Tibial nerve (tissue), 4 donors: ENCODE measurements at regions not wholly inside any gene's neighbourhood (a gene's known extent, or its start where the extent isn't known, plus 50 kb on each side); places are given as distances from the start of the nearest gene placed in this dataset.

Experiments
- DNase-seq, 2 donors: peaks; one replicate each; pipeline ENCODE4 v3.0.0-alpha.2; 2019; ENCODE audit warnings: low spot score in 2 of 2
- H3K27ac ChIP-seq, 4 donors: fragments of 200-600 bp; sonication (generic) in 3 of 4; one replicate each; pipeline ENCODE4 v1.5.1; 2017 to 2019; ENCODE audit warnings: mild to moderate bottlenecking in 1 of 4
- H3K27me3 ChIP-seq, 2 donors: fragments of 200-600 bp; sonication (generic) in 1 of 2; one replicate each; pipeline versions ENCODE4 v1.5.1 to v1.6.0; 2017 to 2019
- H3K36me3 ChIP-seq, 3 donors: fragments of 200-600 bp; sonication (generic); one replicate each; pipeline ENCODE4 v1.5.1; 2018 to 2019
- H3K4me1 ChIP-seq, 4 donors: fragments of 200-600 bp; sonication (generic) in 3 of 4; one replicate each; pipeline ENCODE4 v1.5.1; 2017 to 2019
- H3K4me3 ChIP-seq, 4 donors: fragments of 200-600 bp; sonication (generic) in 3 of 4; one replicate each; pipeline ENCODE4 v1.5.1; 2017 to 2019; ENCODE audit warnings: mild to moderate bottlenecking in 1 of 4, moderate library complexity in 1 of 4
- H3K9me3 ChIP-seq, 4 donors: fragments of 200-600 bp; sonication (generic) in 3 of 4; one replicate each; pipeline ENCODE4 v1.5.1; 2017 to 2019
- EP300 ChIP-seq, 2 donors: sonication (generic); formaldehyde crosslinking; IDR thresholded peaks; one replicate each; pipeline ENCODE4 v1.6.1; 2017; ENCODE audit warnings: antibody characterized with exemption in 2 of 2, mild to moderate bottlenecking in 1 of 2
- POLR2A ChIP-seq, 2 donors: fragments of 450-650 bp; IDR thresholded peaks; one replicate each; pipeline ENCODE4 v1.6.1; 2017; ENCODE audit warnings: antibody characterized with exemption in 2 of 2, mild to moderate bottlenecking in 2 of 2, moderate library complexity in 2 of 2
- WGBS, 2 donors: methylation state at CpG; one replicate each; pipeline ENCODE4 v1.1.5; 2018; 5-methylcytosine and 5-hydroxymethylcytosine counted together
- TF ChIP-seq, protein P1 (sequence below), 5 experiments: fragments of 200-600 bp in 3 of 5; fragments of 450-650 bp in 2 of 5; sonication (generic) in 3 of 5; IDR thresholded peaks; one replicate each; pipeline ENCODE4 v1.5.1; 2016 to 2019; ENCODE audit warnings: antibody characterized with exemption in 5 of 5, mild to moderate bottlenecking in 3 of 5, moderate library complexity in 2 of 5

DNA sequence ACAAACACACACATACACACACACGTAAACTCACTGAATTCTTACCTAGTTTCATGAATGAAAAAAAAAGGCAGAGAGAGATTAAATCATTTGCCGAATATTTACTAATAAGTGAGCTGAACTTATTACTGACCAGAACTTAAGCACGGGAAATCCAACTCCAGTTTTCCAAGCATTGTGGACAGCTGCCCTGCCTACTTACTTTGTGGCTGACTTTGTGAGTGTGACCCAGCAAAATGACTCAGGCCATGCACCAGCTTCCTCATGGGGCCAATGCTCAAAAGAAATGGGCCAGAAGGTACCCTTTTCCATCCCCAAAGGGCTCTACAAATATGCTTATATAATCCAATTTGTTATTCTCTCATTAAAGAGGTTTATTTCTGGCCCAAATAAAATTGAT lies 87.4 kb upstream of the RHOBTB1 start:
- H3K4me3 ChIP-seq = no peak overlapping the region
- 80 to 85% methylated on average over 3 of the region's 3 CpGs for WGBS, 2 donors
- H3K4me1 ChIP-seq = no peaks in the 10 kb centered on the region
- no peaks in the 10 kb centered on the region for H3K9me3 ChIP-seq
- TF ChIP-seq EP300 (IDR thresholded peaks at IDR 0.05) (no peak), POLR2A (IDR thresholded peaks at IDR 0.05) (no peak)
- TF ChIP-seq, protein P1, sequence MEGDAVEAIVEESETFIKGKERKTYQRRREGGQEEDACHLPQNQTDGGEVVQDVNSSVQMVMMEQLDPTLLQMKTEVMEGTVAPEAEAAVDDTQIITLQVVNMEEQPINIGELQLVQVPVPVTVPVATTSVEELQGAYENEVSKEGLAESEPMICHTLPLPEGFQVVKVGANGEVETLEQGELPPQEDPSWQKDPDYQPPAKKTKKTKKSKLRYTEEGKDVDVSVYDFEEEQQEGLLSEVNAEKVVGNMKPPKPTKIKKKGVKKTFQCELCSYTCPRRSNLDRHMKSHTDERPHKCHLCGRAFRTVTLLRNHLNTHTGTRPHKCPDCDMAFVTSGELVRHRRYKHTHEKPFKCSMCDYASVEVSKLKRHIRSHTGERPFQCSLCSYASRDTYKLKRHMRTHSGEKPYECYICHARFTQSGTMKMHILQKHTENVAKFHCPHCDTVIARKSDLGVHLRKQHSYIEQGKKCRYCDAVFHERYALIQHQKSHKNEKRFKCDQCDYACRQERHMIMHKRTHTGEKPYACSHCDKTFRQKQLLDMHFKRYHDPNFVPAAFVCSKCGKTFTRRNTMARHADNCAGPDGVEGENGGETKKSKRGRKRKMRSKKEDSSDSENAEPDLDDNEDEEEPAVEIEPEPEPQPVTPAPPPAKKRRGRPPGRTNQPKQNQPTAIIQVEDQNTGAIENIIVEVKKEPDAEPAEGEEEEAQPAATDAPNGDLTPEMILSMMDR (IDR thresholded peaks at IDR 0.05) = no peak
- no peaks in the 10 kb centered on the region for H3K36me3 ChIP-seq
- no peaks in the 10 kb centered on the region for H3K27me3 ChIP-seq
- H3K27ac ChIP-seq = no peak overlapping the region
- DNase-seq = no peak

DNA sequence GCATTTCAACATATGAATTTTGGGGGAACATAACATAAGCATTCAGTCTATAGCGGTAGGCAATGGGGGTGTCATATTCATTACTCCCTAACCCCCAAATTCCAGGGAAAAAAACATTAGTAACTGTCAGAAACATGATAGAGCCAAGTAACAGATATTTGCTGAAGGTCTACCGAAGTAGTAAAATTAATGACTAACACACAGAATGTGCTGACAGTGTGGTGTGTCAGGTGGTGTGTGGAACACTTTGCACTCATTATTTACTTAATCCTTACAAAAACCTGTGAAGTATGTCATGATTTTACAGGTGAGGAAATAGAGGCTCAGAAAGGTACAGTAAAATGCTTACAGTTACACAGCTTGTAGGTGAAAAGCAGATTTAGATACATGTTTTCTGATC lies 85.4 kb upstream of the RHOBTB1 start:
- Histone ChIP-seq H3K36me3 (no peaks in the 10 kb centered on the region), H3K4me1 (no peaks in the 10 kb centered on the region), H3K9me3 (no peaks in the 10 kb centered on the region), H3K4me3 (no peak overlapping the region), H3K27ac (no peak overlapping the region), H3K27me3 (no peaks in the 10 kb centered on the region)
- WGBS, 2 donors = 95 to 96% methylated on average over 2 of the region's 2 CpGs
- no peak for TF ChIP-seq POLR2A (IDR thresholded peaks at IDR 0.05)
- TF ChIP-seq, protein P1 (IDR thresholded peaks at IDR 0.05) = no peak
- no peak for DNase-seq

DNA sequence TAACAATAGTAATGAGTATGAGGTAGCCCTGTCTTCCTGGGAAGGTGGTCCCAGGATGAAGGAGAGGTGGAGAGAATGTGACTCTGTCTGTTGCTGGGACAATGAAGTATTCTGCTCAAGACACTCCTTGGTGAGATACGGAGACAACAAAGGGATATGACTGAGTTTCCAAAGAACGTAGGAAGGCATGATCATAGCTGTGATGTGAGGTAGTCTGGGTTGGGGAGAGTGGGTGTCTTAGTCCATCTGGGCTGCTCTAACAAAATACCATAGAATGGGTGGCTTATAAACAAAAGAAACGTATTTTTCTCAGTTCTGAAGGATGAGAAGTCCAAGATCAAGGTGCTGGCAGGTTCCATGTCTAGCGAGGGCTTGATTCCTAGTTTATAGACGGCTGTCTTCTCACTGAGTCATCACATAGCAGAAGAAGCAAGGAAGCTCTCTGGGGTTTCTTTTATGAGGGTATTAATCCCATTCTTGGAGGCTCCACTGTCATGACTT lies 84.9 kb upstream of the RHOBTB1 start:
- no peaks in the 10 kb centered on the region for H3K9me3 ChIP-seq
- DNase-seq = no peak
- no peaks in the 10 kb centered on the region for H3K4me1 ChIP-seq
- no peaks in the 10 kb centered on the region for H3K27me3 ChIP-seq
- H3K36me3 ChIP-seq = no peaks in the 10 kb centered on the region
- 66 to 67% methylated on average over 5 of the region's 5 CpGs for WGBS, 2 donors
- TF ChIP-seq, protein P1 (IDR thresholded peaks at IDR 0.05) = no peak
- TF ChIP-seq POLR2A (IDR thresholded peaks at IDR 0.05) (no peak), EP300 (IDR thresholded peaks at IDR 0.05) (no peak)
- no peak overlapping the region for H3K4me3 ChIP-seq
- no peak overlapping the region for H3K27ac ChIP-seq

DNA sequence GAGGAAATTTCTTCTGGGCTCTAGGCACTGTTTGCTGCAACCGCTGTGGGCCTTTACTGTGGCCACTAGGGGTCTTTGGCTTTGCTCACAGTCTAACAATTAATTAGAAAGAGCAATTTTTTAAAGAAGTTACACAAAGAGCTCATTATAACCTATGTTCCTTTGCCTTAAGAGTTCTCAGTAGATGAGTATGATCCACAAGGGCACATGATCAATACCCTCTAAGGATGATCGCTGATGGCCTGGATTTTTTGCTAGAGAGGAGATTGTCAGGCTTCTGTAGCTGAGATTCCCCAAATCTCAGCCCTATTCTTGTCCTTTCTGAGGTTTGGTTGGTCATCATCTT lies 80.8 kb upstream of the RHOBTB1 start:
- Histone ChIP-seq H3K36me3 (no peaks in the 10 kb centered on the region), H3K4me1 (no peaks in the 10 kb centered on the region), H3K4me3 (no peak overlapping the region), H3K27ac (no peak overlapping the region), H3K9me3 (no peaks in the 10 kb centered on the region), H3K27me3 (no peaks in the 10 kb centered on the region)
- no peak for DNase-seq
- WGBS, 2 donors = 50 to 57% methylated on average over 2 of the region's 2 CpGs
- TF ChIP-seq, protein P1 (IDR thresholded peaks at IDR 0.05) = peak in 3 of 5 experiments; percentile 24 to 47 (median 25)
- no peak for TF ChIP-seq POLR2A (IDR thresholded peaks at IDR 0.05)

DNA sequence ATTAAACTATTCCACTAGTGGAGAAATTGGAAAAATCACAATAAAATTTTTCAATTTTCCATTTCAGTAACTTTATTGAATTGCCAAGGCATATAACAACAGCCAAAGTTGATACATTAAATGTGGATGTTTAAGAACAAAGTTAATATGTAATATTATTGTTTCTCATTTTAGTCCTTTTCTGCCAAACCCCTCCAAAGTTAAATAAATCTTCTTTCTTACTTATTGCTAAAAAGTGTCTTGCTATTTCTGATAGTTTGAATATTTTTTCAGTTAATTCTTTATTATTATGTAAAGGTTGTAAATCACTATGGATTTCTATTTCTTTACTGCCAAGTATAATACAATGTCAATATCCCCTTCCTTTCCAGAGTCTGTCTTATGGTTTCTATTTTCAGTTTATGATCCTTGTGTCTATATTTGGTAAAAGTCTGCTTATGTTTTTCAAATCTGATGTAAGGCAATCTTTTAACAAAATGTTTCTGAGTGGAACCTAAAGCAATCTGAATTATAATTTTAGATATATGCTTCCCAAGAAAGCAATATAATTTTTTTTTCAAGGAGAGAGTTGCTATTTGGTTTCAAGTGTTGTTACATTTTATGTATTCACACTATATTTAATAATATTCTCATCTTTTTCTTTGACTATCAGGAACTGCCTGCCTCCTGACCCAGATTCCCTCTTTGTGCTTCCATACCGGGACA lies 80.3 kb upstream of the RHOBTB1 start:
- no peak for TF ChIP-seq EP300 (IDR thresholded peaks at IDR 0.05)
- TF ChIP-seq, protein P1 (IDR thresholded peaks at IDR 0.05) = no peak
- no peak for TF ChIP-seq POLR2A (IDR thresholded peaks at IDR 0.05)
- WGBS, 2 donors = 15 to 23% methylated on average over 1 of the region's 1 CpG

More for the DNA sequence above, 80.3 kb upstream of the RHOBTB1 start:
- H3K4me1 ChIP-seq = no peaks in the 10 kb centered on the region
- no peak for DNase-seq
- H3K4me3 ChIP-seq = no peak overlapping the region
- H3K27ac ChIP-seq = no peak overlapping the region
- peaks cover 0 to 5% (median 0%) of the 10 kb centered on the region in 4 donors for H3K9me3 ChIP-seq
- H3K36me3 ChIP-seq = no peaks in the 10 kb centered on the region
- H3K27me3 ChIP-seq = no peaks in the 10 kb centered on the region
